ENCODE measurements at regions not wholly inside any gene's neighbourhood (a gene's known extent, or its start where the extent isn't known, plus 50 kb on each side); places are given as distances from the start of the nearest gene placed in this dataset.
"Not testable (repeated sequence)": the region's sequence is repeated elsewhere in the genome, so short reads cannot be mapped to it uniquely, and the experiment has no call there.

DNA sequence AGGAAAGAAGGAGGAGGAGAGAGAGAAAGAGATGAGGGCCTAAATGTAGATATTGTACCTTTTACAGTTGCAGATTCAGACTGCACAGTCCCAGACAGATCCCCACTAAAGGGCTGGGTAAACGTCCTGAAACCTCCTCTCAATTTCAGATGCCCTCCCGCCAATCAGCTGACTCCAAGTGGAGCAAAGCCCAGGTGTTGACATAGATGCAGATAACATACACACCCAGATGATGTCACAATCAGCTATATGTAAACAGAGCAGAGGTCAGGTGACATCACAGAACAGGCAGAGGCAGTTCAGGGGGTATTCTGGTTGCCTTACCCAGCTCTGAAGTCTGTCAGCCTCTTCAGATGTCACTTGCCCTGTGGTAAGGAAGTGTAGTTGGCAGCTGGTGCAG, 290.3 kb upstream of the NPAP1 start:
- H3K4me3 ChIP-seq (ENCODE audit: low read depth, low read length); H3K4me1 ChIP-seq (ENCODE audit: insufficient read depth); DNase-seq (ENCODE audit: extremely low spot score); H3K36me3 ChIP-seq (ENCODE audit: insufficient read depth); H3K27ac ChIP-seq (ENCODE audit: low read depth): not testable (repeated sequence)
- WGBS: 47% methylated on average over 2 of the region's 2 CpGs

DNA sequence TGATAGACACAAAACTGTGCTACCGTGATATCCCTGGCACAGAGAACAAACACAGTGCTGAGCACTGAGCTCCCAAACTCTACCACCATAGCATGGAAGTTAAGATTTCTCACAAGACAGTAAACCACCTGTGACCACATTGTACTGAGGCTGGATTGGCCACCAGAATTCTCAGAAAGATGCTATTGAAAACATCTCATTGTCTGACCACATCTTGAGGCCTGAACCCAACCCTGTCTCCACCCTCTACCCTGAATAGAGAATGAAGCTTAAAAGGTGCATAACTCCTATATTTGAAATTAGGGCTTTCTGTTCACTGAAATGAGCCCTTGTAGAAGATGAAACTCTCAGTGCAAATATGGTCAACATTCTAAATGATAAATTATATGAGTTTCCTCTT, 281.3 kb upstream of the NPAP1 start:
- DNase-seq (ENCODE audit: extremely low spot score): no peak
- Histone ChIP-seq H3K4me3 (ENCODE audit: low read depth, low read length) (no peak overlapping the region), H3K4me1 (ENCODE audit: insufficient read depth) (no peaks in the 10 kb centered on the region), H3K27ac (ENCODE audit: low read depth) (no peak overlapping the region), H3K36me3 (ENCODE audit: insufficient read depth) (no peaks in the 10 kb centered on the region)
- 91% methylated on average over 1 of the region's 1 CpG for WGBS

DNA sequence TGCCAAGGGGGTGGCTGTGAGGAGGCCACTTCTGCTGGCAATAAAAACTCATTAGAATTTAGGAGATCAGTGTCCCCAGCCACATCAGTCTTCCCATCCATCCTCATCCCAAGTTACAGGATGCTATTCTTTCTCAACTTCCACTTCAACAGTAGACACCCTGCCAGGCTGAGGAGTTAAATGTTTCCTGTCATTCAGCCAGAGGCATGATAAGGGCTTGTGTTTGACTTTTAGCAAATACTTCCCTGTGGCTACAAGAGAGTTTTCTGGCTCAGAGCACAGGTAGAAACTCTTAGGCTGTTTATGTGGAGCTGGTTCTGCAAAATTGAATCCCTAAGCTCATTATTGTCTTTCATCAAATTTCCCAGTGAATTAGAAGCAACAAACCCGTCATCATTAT, 262.9 kb upstream of the NPAP1 start:
- not testable (repeated sequence) for DNase-seq (ENCODE audit: extremely low spot score); H3K36me3 ChIP-seq (ENCODE audit: insufficient read depth); H3K4me3 ChIP-seq (ENCODE audit: low read depth, low read length); H3K4me1 ChIP-seq (ENCODE audit: insufficient read depth); H3K27ac ChIP-seq (ENCODE audit: low read depth)
- 50% methylated on average over 1 of the region's 1 CpG for WGBS

DNA sequence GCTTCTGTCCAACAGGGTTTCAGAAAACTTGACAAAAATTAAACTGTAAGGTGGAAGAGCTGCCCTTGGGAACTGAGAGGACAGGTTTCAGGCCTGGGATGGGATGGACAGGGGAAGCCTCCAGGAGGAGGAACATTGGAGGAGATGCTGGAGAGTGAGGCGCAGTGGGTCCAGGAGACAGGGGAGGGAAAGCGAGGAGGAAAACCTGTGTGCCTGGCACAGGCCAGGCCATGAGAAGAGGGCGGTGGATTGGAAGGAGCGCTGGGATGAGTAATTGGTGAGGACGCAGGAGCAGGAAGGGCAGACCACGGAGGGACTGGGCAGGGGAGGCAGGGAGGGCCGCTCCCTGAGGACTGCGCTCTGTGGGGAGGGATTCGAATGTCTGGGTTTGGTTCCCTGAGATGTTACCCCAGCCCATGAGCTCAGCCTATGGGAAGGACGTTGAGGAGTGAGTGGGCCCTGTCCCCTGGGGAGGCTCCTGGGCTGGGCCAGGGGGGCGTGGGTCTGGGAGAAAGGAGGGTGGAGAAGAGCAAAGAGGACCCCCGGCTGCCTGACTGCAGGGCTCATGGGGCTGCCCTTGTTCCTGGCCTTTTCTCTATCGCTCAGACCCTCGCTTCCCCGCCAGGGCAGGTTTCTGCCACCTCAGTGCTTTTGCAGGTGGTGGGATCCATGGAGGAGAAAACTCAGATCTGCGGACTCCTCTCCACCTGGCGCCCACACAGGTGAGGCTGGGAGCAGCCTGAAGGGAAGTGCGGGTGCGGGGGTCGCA, 249.1 kb upstream of the NPAP1 start:
- 46% methylated on average over 20 of the region's 20 CpGs for WGBS
- H3K4me3 ChIP-seq (ENCODE audit: low read depth, low read length); DNase-seq (ENCODE audit: extremely low spot score); H3K4me1 ChIP-seq (ENCODE audit: insufficient read depth); H3K27ac ChIP-seq (ENCODE audit: low read depth); H3K36me3 ChIP-seq (ENCODE audit: insufficient read depth): not testable (repeated sequence)

DNA sequence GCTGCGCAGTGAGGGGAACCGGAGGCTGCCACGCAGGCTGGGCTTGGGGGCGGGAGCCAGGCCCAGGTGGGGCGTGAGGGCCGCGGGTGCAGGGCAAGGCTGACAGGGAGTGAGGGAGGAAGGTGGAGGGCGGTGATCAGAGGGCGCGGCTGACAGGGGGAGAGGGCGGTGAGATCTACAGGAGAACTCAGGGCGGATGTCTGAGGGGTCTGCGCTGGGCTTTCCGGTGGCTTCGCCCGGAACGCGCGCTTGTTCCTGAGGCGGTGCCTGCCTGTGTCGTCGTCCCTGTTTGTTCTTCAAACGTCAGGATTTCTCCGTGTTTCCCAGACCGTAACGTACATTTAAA, 248.5 kb upstream of the NPAP1 start:
- not testable (repeated sequence) for DNase-seq (ENCODE audit: extremely low spot score); H3K27ac ChIP-seq (ENCODE audit: low read depth); H3K4me3 ChIP-seq (ENCODE audit: low read depth, low read length); H3K36me3 ChIP-seq (ENCODE audit: insufficient read depth); H3K4me1 ChIP-seq (ENCODE audit: insufficient read depth)
- WGBS: 18% methylated on average over 22 of the region's 26 CpGs

DNA sequence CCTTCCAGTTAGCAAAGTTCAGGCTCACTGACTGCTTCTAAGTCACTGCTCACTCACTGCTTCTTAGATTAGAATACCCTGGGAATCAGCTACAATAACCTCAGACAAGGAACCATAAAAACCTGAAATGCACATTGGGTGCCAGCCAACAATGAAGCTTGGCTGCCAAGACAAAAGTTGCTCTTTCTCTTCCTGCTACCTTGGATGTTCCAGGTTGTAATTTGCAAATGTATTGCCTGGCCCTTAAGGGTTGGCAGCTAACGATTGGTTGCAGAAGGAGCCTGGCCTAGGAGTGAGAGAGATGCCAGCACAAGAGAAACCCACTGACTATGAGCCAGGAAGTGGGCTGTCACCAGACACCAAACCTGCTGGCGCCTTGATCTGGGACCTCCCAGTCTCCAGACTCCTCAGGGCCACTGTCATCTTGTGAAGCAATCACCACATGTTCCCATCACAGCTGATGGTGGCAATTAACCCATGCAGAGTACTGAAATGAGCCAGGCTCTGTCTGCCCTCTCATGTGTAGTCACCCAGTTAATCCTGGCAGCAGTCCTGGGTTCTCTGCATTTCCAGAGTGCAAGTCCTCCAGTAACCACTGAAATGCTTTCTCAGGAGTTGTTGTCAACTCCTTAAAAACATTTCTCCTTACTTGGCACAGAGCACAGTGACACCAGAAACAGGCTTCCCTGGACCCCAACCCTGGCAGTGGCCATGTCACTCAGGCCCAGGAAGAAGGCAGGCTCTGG, 240.3 kb upstream of the NPAP1 start:
- not testable (repeated sequence) for H3K4me3 ChIP-seq (ENCODE audit: low read depth, low read length); H3K27ac ChIP-seq (ENCODE audit: low read depth); H3K36me3 ChIP-seq (ENCODE audit: insufficient read depth); H3K4me1 ChIP-seq (ENCODE audit: insufficient read depth); DNase-seq (ENCODE audit: extremely low spot score)
- 58% methylated on average over 2 of the region's 2 CpGs for WGBS

DNA sequence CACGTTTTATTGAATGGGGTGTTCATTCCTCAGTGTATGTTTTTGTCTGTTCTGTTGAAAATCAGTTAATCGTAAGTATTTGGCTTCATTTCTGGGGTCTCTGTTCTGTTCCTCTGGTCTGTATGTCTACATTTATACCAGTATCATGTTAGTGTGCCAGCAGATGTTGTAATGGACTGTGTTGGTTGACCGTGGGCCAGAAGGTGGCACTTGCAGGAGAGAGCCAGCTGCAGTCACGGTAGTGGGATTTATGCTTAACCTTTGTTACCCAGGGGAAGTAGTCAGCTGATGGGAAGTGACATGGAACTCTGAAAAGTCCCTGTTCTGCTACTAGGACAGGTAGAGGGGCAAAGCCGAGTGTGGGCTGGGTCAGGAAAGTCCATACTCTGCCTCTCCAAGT, 238.3 kb upstream of the NPAP1 start:
- H3K36me3 ChIP-seq (ENCODE audit: insufficient read depth); H3K27ac ChIP-seq (ENCODE audit: low read depth); H3K4me3 ChIP-seq (ENCODE audit: low read depth, low read length); H3K4me1 ChIP-seq (ENCODE audit: insufficient read depth); DNase-seq (ENCODE audit: extremely low spot score): not testable (repeated sequence)
- WGBS: 51% methylated on average over 4 of the region's 5 CpGs

DNA sequence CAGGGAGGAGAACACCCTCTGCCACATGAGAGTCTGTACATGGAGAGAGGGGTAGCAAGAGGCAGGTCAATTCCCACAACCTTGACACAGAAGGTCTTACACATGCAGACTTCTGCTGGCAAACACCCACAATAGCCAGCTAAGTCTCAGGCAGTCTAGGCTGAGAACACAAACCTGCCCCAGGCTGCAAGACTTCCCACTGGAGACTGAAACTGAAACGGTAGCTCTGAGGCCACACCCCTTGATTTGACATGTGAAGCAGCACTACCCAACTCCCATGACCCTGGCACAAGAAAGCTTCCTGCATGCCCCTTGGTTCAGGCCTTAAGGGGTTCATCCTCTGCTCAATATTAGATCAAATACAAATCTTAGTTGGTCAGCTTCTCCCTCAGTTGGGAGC, 237.8 kb upstream of the NPAP1 start:
- H3K4me1 ChIP-seq (ENCODE audit: insufficient read depth); DNase-seq (ENCODE audit: extremely low spot score); H3K4me3 ChIP-seq (ENCODE audit: low read depth, low read length); H3K36me3 ChIP-seq (ENCODE audit: insufficient read depth); H3K27ac ChIP-seq (ENCODE audit: low read depth): not testable (repeated sequence)
- WGBS: 37% methylated on average over 1 of the region's 1 CpG

DNA sequence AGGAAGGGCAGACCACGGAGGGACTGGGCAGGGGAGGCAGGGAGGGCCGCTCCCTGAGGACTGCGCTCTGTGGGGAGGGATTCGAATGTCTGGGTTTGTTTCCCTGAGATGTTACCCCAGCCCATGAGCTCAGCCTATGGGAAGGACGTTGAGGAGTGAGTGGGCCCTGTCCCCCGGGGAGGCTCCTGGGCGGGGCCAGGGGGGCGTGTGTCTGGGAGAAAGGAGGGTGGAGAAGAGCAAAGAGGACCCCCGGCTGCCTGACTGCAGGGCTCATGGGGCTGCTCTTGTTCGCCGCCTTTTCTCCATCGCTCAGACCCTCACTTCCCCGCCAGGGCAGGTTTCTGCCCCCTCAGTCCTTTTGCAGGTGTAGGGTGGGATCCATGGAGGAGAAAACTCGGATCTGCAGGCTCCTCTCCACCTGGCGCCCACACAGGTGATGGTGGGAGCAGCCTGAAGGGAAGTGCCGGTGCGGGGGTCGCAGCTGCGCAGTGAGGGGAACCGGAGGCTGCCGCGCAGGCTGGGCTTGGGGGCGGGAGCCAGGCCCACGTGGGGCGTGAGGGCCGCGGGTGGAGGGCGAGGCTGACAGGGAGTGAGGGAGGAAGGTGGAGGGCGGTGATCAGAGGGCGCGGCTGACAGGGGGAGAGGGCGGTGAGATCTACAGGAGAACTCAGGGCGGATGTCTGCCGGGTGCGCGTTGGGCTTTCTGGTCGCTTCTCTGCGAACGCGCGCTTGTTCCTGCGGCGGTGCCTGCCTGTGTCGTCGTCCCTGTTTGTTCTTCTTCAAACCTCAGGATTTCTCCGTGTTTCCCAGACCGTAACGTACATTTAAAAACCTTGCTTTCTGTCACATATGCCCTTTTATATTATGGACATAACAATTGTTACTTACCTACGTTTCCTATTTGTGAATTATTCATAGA, 198.2 kb upstream of the NPAP1 start:
- 33% methylated on average over 35 of the region's 49 CpGs for WGBS

DNA sequence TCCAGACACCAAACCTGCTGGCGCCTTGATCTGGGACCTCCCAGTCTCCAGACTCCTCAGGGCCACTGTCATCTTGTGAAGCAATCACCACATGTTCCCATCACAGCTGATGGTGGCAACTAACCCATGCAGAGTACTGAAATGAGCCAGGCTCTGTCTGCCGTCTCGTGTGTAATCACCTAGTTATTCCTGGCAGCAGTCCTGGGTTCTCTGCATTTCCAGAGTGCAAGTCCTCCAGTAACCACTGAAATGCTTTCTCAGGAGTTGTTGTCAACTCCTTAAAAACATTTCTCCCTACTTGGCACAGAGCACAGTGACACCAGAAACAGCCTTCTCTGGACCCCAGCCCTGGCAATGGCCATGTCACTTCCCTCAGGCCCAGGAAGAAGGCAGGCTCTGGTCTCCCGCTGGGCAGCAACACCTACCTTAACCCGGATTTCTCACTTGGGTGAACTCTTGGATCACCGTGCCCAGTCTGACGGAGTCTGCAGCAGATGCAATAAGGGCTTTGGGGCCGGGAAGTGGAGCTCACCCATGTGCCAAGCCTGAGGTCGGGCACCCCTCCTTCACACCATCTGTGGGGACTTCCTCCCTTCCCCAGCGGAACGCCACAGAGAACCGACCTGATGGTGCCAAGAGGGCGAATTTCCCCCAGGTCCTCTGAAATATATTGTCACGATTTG, 189.5 kb upstream of the NPAP1 start:
- not testable (repeated sequence) for H3K36me3 ChIP-seq (ENCODE audit: insufficient read depth); H3K27ac ChIP-seq (ENCODE audit: low read depth); H3K4me1 ChIP-seq (ENCODE audit: insufficient read depth); DNase-seq (ENCODE audit: extremely low spot score); H3K4me3 ChIP-seq (ENCODE audit: low read depth, low read length)
- WGBS: 73% methylated on average over 14 of the region's 14 CpGs

More for the DNA sequence above, 198.2 kb upstream of the NPAP1 start:
- not testable (repeated sequence) for H3K27ac ChIP-seq (ENCODE audit: low read depth); H3K4me3 ChIP-seq (ENCODE audit: low read depth, low read length); H3K36me3 ChIP-seq (ENCODE audit: insufficient read depth); DNase-seq (ENCODE audit: extremely low spot score); H3K4me1 ChIP-seq (ENCODE audit: insufficient read depth)

DNA sequence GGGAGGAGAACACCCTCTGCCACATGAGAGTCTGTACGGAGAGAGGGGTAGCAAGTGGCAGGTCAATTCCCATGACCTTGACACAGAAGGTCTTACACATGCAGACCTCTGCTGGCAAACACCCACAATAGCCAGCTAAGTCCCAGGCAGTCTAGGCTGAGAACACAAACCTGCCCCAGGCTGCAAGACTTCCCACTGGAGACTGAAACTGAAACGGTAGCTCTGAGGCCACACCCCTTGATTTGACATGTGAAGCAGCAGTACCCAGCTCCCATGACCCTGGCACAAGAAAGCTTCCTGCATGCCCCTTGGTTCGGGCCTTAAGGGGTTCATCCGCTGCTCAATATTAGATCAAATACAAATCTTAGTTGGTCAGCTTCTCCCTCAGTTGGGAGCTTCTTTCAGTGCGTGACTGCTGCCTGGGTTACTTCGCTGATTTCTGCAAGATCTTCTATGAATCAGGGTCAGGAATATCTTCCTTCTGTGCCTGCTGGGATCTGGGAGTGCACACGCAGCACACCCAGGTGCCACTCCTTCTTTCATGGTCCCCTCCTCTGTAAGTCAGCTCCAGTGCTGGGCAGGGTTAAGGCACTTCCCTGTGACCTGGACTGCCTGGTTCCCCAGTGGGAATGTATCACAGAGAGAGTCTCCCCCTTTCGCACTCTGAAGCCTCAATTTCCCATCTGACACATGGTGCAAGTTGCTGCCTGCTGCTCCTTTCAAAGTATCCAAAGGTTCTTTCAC, 187.2 kb upstream of the NPAP1 start:
- not testable (repeated sequence) for DNase-seq (ENCODE audit: extremely low spot score); H3K27ac ChIP-seq (ENCODE audit: low read depth); H3K4me1 ChIP-seq (ENCODE audit: insufficient read depth); H3K36me3 ChIP-seq (ENCODE audit: insufficient read depth); H3K4me3 ChIP-seq (ENCODE audit: low read depth, low read length)
- WGBS: 70% methylated on average over 8 of the region's 8 CpGs

DNA sequence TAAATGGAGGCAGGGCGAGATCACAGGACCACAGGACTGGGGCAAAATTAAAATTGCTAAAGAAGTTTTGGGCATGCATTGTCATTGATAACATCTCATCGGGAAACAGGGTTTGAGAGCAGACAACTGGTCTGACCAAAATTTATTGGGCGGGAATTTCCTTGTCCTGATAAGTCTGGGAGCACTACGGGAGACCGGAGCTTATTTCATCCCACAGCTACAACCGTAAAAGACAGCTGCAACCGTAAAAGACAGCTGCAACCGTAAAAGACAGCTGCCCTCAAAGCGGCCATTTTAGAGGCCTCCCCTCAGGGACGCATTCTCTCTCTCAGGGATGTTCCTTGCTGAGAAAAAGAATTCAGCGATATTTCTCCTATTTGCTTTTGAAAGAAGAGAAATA, 170.4 kb upstream of the NPAP1 start:
- not testable (repeated sequence) for H3K4me3 ChIP-seq (ENCODE audit: low read depth, low read length); H3K27ac ChIP-seq (ENCODE audit: low read depth); H3K4me1 ChIP-seq (ENCODE audit: insufficient read depth); H3K36me3 ChIP-seq (ENCODE audit: insufficient read depth); DNase-seq (ENCODE audit: extremely low spot score)
- WGBS: 81% methylated on average over 11 of the region's 11 CpGs

DNA sequence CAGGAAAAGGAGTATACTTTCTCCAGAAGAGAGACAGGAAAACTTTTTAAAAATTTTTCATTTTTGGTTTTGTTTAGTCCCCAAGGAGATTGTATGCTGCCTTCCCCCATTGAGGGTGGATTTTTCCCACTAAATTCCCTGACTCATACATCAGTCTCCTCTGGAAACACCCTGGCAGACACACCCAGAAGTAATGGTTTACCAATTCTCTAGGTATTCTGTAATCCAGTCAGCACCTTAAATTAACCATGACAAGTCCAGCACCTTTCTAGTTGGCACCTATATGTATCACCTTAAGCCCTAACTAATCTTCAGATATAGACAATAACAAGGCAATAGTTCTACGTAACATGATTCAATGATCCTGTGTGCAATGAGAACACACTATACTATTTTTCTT, 165.9 kb upstream of the NPAP1 start:
- DNase-seq (ENCODE audit: extremely low spot score); H3K4me1 ChIP-seq (ENCODE audit: insufficient read depth); H3K4me3 ChIP-seq (ENCODE audit: low read depth, low read length); H3K27ac ChIP-seq (ENCODE audit: low read depth); H3K36me3 ChIP-seq (ENCODE audit: insufficient read depth): not testable (repeated sequence)
- WGBS: 93% methylated on average over 1 of the region's 1 CpG
